ENCODE measurements at regions not wholly inside any gene's neighbourhood (a gene's known extent, or its start where the extent isn't known, plus 50 kb on each side); places are given as distances from the start of the nearest gene placed in this dataset.
"Not testable (repeated sequence)": the region's sequence is repeated elsewhere in the genome, so short reads cannot be mapped to it uniquely, and the experiment has no call there.

GRCh38 chr5:33206962-33207506 lies 233.7 kb upstream of the TARS1 start:
- Histone ChIP-seq H3K4me3 (no peak overlapping the region), H3K9ac (no peak overlapping the region), H3K4me1 (ENCODE audit: insufficient read depth) (no peaks in the 10 kb centered on the region), H3K27ac (no peak overlapping the region), H2AFZ (no peak overlapping the region), H3K79me2 (ENCODE audit: insufficient read depth) (no peaks in the 10 kb centered on the region), H3K27me3 (replicated peaks; ENCODE audit: insufficient read depth) (no peaks in the 10 kb centered on the region), H3K36me3 (ENCODE audit: low read depth) (no peaks in the 10 kb centered on the region), H3K9me3 (ENCODE audit: low read depth) (no peaks in the 10 kb centered on the region), H4K20me1 (ENCODE audit: insufficient read depth) (no peaks in the 10 kb centered on the region), H3K9me2 (ENCODE audit: insufficient read depth) (no peaks in the 10 kb centered on the region), H3K4me2 (ENCODE audit: unreplicated experiment) (no peak overlapping the region), H3F3A (ENCODE audit: insufficient read depth) (no peaks in the 10 kb centered on the region)
- no peak for TF ChIP-seq EZH2phosphoT487 (IDR thresholded peaks at IDR 0.05; ENCODE audit: insufficient read depth, low read depth)
- no peak for TF ChIP-seq EZH2 (IDR thresholded peaks at IDR 0.05; ENCODE audit: insufficient read depth, poor library complexity, severe bottlenecking)
- in situ Hi-C loops (cut with MboI) = no loop called here
- 81 to 88% methylated on average over 3 of the region's 3 CpGs for WGBS, 2 experiments (ENCODE audit: low coverage in 1 of 2, low lambda C conversion rate in 2 of 2, missing lambda C conversion rate in 2 of 2)
- DNase-seq = no peak

- Histone ChIP-seq H3K79me2 (ENCODE audit: insufficient read depth) (no peaks in the 10 kb centered on the region), H3K4me2 (ENCODE audit: unreplicated experiment) (no peak overlapping the region), H3K9me3 (ENCODE audit: low read depth) (no peaks in the 10 kb centered on the region), H3K4me1 (ENCODE audit: insufficient read depth) (no peaks in the 10 kb centered on the region), H3K27me3 (replicated peaks; ENCODE audit: insufficient read depth) (no peaks in the 10 kb centered on the region), H3F3A (ENCODE audit: insufficient read depth) (no peaks in the 10 kb centered on the region), H3K4me3 (no peak overlapping the region), H3K9ac (no peak overlapping the region), H2AFZ (no peak overlapping the region), H3K27ac (no peak overlapping the region), H4K20me1 (ENCODE audit: insufficient read depth) (no peaks in the 10 kb centered on the region), H3K36me3 (ENCODE audit: low read depth) (no peaks in the 10 kb centered on the region), H3K9me2 (ENCODE audit: insufficient read depth) (no peaks in the 10 kb centered on the region)
- in situ Hi-C loops (cut with MboI) = no loop called here
- DNase-seq = no peak
- TF ChIP-seq EZH2phosphoT487 (IDR thresholded peaks at IDR 0.05; ENCODE audit: insufficient read depth, low read depth) (no peak), EZH2 (IDR thresholded peaks at IDR 0.05; ENCODE audit: insufficient read depth, poor library complexity, severe bottlenecking) (no peak)
- 79 to 81% methylated on average over 9 of the region's 9 CpGs for WGBS, 2 experiments (ENCODE audit: low coverage in 1 of 2, low lambda C conversion rate in 2 of 2, missing lambda C conversion rate in 2 of 2)
These were observed 231.5 kb upstream of the TARS1 start for GRCh38 chr5:33209252-33209651.

- not testable (repeated sequence) for DNase-seq
These were observed 230.5 kb upstream of the TARS1 start for GRCh38 chr5:33210221-33210620.

GRCh38 chr5:33210978-33211377 lies 229.8 kb upstream of the TARS1 start:
- H3K4me3 ChIP-seq = no peak overlapping the region

More at GRCh38 chr5:33210221-33210620, 230.5 kb upstream of the TARS1 start:
- H3K9ac ChIP-seq; in situ Hi-C loops (cut with MboI); H3F3A ChIP-seq (ENCODE audit: insufficient read depth); H2AFZ ChIP-seq; H3K27me3 ChIP-seq (replicated peaks; ENCODE audit: insufficient read depth); H3K4me1 ChIP-seq (ENCODE audit: insufficient read depth); H4K20me1 ChIP-seq (ENCODE audit: insufficient read depth); H3K4me3 ChIP-seq; H3K27ac ChIP-seq; H3K36me3 ChIP-seq (ENCODE audit: low read depth); H3K9me2 ChIP-seq (ENCODE audit: insufficient read depth); H3K79me2 ChIP-seq (ENCODE audit: insufficient read depth); H3K9me3 ChIP-seq (ENCODE audit: low read depth); H3K4me2 ChIP-seq (ENCODE audit: unreplicated experiment): not testable (repeated sequence)

GRCh38 chr5:33212439-33212838 lies 228.3 kb upstream of the TARS1 start:
- Histone ChIP-seq H3K4me3 (no peak overlapping the region), H3K4me2 (ENCODE audit: unreplicated experiment) (no peak overlapping the region), H3K4me1 (ENCODE audit: insufficient read depth) (no peaks in the 10 kb centered on the region), H2AFZ (no peak overlapping the region), H3K27me3 (replicated peaks; ENCODE audit: insufficient read depth) (no peaks in the 10 kb centered on the region), H3K9ac (no peak overlapping the region), H3K27ac (no peak overlapping the region), H3K9me2 (ENCODE audit: insufficient read depth) (no peaks in the 10 kb centered on the region), H3K9me3 (ENCODE audit: low read depth) (no peaks in the 10 kb centered on the region), H3F3A (ENCODE audit: insufficient read depth) (no peaks in the 10 kb centered on the region), H4K20me1 (ENCODE audit: insufficient read depth) (no peaks in the 10 kb centered on the region), H3K36me3 (ENCODE audit: low read depth) (no peaks in the 10 kb centered on the region), H3K79me2 (ENCODE audit: insufficient read depth) (no peaks in the 10 kb centered on the region)
- in situ Hi-C loops (cut with MboI) = no loop called here
- 51 to 56% methylated on average over 1 of the region's 1 CpG for WGBS, 2 experiments (ENCODE audit: low coverage in 1 of 2, low lambda C conversion rate in 2 of 2, missing lambda C conversion rate in 2 of 2)
- TF ChIP-seq EZH2phosphoT487 (IDR thresholded peaks at IDR 0.05; ENCODE audit: insufficient read depth, low read depth) = no peak
- DNase-seq = no peak

More at GRCh38 chr5:33210978-33211377, 229.8 kb upstream of the TARS1 start:
- Histone ChIP-seq H3K4me2 (ENCODE audit: unreplicated experiment) (no peak overlapping the region), H3K4me1 (ENCODE audit: insufficient read depth) (no peaks in the 10 kb centered on the region), H3K27me3 (replicated peaks; ENCODE audit: insufficient read depth) (no peaks in the 10 kb centered on the region), H3K36me3 (ENCODE audit: low read depth) (no peaks in the 10 kb centered on the region), H3K27ac (no peak overlapping the region), H3K79me2 (ENCODE audit: insufficient read depth) (no peaks in the 10 kb centered on the region), H2AFZ (no peak overlapping the region), H3K9ac (no peak overlapping the region), H3F3A (ENCODE audit: insufficient read depth) (no peaks in the 10 kb centered on the region), H3K9me3 (ENCODE audit: low read depth) (no peaks in the 10 kb centered on the region), H4K20me1 (ENCODE audit: insufficient read depth) (no peaks in the 10 kb centered on the region), H3K9me2 (ENCODE audit: insufficient read depth) (no peaks in the 10 kb centered on the region)
- 78 to 80% methylated on average over 5 of the region's 5 CpGs for WGBS, 2 experiments (ENCODE audit: low coverage in 1 of 2, low lambda C conversion rate in 2 of 2, missing lambda C conversion rate in 2 of 2)
- no peak for DNase-seq
- TF ChIP-seq EZH2 (IDR thresholded peaks at IDR 0.05; ENCODE audit: insufficient read depth, poor library complexity, severe bottlenecking) (no peak), EZH2phosphoT487 (IDR thresholded peaks at IDR 0.05; ENCODE audit: insufficient read depth, low read depth) (no peak)
- in situ Hi-C loops (cut with MboI) = no loop called here
